Tibial nerve (tissue), 4 donors: ENCODE measurements at regions not wholly inside any gene's neighbourhood (a gene's known extent, or its start where the extent isn't known, plus 50 kb on each side); places are given as distances from the start of the nearest gene placed in this dataset.

ENCODE experiments used
- DNase-seq, 2 donors: peaks; one replicate each; pipeline ENCODE4 v3.0.0-alpha.2; 2019; ENCODE audit warnings: low spot score in 2 of 2
- H3K27ac ChIP-seq, 4 donors: fragments of 200-600 bp; sonication (generic) in 3 of 4; one replicate each; pipeline ENCODE4 v1.5.1; 2017 to 2019; ENCODE audit warnings: mild to moderate bottlenecking in 1 of 4
- H3K27me3 ChIP-seq, 2 donors: fragments of 200-600 bp; sonication (generic) in 1 of 2; one replicate each; pipeline versions ENCODE4 v1.5.1 to v1.6.0; 2017 to 2019
- H3K36me3 ChIP-seq, 3 donors: fragments of 200-600 bp; sonication (generic); one replicate each; pipeline ENCODE4 v1.5.1; 2018 to 2019
- H3K4me1 ChIP-seq, 4 donors: fragments of 200-600 bp; sonication (generic) in 3 of 4; one replicate each; pipeline ENCODE4 v1.5.1; 2017 to 2019
- H3K4me3 ChIP-seq, 4 donors: fragments of 200-600 bp; sonication (generic) in 3 of 4; one replicate each; pipeline ENCODE4 v1.5.1; 2017 to 2019; ENCODE audit warnings: mild to moderate bottlenecking in 1 of 4, moderate library complexity in 1 of 4
- H3K9me3 ChIP-seq, 4 donors: fragments of 200-600 bp; sonication (generic) in 3 of 4; one replicate each; pipeline ENCODE4 v1.5.1; 2017 to 2019
- CTCF ChIP-seq, 5 experiments: fragments of 200-600 bp in 3 of 5; fragments of 450-650 bp in 2 of 5; sonication (generic) in 3 of 5; IDR thresholded peaks; one replicate each; pipeline ENCODE4 v1.5.1; 2016 to 2019; ENCODE audit warnings: antibody characterized with exemption in 5 of 5, mild to moderate bottlenecking in 3 of 5, moderate library complexity in 2 of 5
- EP300 ChIP-seq, 2 donors: sonication (generic); formaldehyde crosslinking; IDR thresholded peaks; one replicate each; pipeline ENCODE4 v1.6.1; 2017; ENCODE audit warnings: antibody characterized with exemption in 2 of 2, mild to moderate bottlenecking in 1 of 2
- POLR2A ChIP-seq, 2 donors: fragments of 450-650 bp; IDR thresholded peaks; one replicate each; pipeline ENCODE4 v1.6.1; 2017; ENCODE audit warnings: antibody characterized with exemption in 2 of 2, mild to moderate bottlenecking in 2 of 2, moderate library complexity in 2 of 2
- WGBS, 2 donors: methylation state at CpG; one replicate each; pipeline ENCODE4 v1.1.5; 2018; 5-methylcytosine and 5-hydroxymethylcytosine counted together

DNA sequence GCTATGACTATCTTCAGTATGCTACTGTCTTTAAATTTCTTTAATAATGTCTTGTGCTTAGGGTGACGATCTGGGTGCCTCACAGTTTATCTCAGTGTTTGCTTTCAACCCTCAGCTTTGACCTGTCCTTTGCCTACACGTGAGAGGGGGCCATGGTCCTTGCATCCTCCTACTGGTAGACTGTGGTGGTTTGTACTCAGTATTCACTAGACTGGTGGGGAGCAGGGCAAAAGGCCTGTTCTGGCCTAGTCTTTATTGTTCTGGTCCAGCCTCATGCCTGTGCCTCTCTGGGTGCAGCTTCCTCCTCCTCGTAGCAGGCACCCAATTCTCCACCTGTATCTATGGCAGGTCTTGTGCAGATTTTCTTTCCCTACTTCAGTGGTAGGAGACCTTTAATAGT, 354.9 kb downstream of the CD109 start:
- TF ChIP-seq EP300 (IDR thresholded peaks at IDR 0.05) (no peak), CTCF (IDR thresholded peaks at IDR 0.05) (no peak), POLR2A (IDR thresholded peaks at IDR 0.05) (no peak)
- no peaks in the 10 kb centered on the region for H3K9me3 ChIP-seq
- H3K4me3 ChIP-seq: no peak overlapping the region
- no peaks in the 10 kb centered on the region for H3K36me3 ChIP-seq
- no peaks in the 10 kb centered on the region for H3K27me3 ChIP-seq
- DNase-seq: no peak
- no peak overlapping the region for H3K27ac ChIP-seq
- 52 to 71% methylated on average over 3 of the region's 3 CpGs for WGBS, 2 donors
- no peaks in the 10 kb centered on the region for H3K4me1 ChIP-seq

DNA sequence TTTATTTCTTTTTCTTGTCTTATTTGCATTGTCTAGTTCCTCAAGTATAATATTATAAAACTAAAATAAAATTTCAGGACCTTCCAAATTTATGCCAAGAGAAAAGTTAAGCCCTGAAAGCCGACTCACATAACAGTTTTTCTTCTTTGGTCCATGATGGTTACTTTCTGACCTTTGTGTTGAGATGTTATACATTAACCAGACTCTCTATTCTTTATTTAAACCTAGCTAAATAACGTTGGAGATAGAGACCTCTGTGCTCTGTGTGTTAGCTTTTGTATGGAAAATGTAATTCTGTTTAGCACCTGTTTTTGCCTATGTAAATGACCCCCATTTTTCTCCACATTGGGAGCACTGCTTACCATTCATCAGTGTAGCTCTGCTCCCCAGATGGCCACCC, 352.4 kb downstream of the CD109 start:
- Histone ChIP-seq H3K36me3 (no peaks in the 10 kb centered on the region), H3K4me1 (no peaks in the 10 kb centered on the region), H3K9me3 (no peaks in the 10 kb centered on the region), H3K27me3 (no peaks in the 10 kb centered on the region), H3K4me3 (no peak overlapping the region), H3K27ac (no peak overlapping the region)
- no peak for DNase-seq
- TF ChIP-seq EP300 (IDR thresholded peaks at IDR 0.05) (no peak), POLR2A (IDR thresholded peaks at IDR 0.05) (no peak), CTCF (IDR thresholded peaks at IDR 0.05) (no peak)
- 52 to 63% methylated on average over 2 of the region's 2 CpGs for WGBS, 2 donors

GRCh38 chr6:74044417-74045096, 348.6 kb downstream of the CD109 start:
- H3K36me3 ChIP-seq: no peaks in the 10 kb centered on the region
- H3K27ac ChIP-seq: no peak overlapping the region
- H3K9me3 ChIP-seq: peaks cover 0 to 3% (median 0%) of the 10 kb centered on the region in 4 donors
- no peaks in the 10 kb centered on the region for H3K4me1 ChIP-seq
- H3K4me3 ChIP-seq: no peak overlapping the region
- WGBS, 2 donors: 69 to 72% methylated on average over 3 of the region's 3 CpGs
- TF ChIP-seq POLR2A (IDR thresholded peaks at IDR 0.05): no peak
- TF ChIP-seq CTCF (IDR thresholded peaks at IDR 0.05): no peak
- TF ChIP-seq EP300 (IDR thresholded peaks at IDR 0.05): no peak
- H3K27me3 ChIP-seq: no peaks in the 10 kb centered on the region
- DNase-seq: no peak

- no peaks in the 10 kb centered on the region for H3K36me3 ChIP-seq
- H3K27ac ChIP-seq: no peak overlapping the region
- DNase-seq: no peak
- H3K27me3 ChIP-seq: no peaks in the 10 kb centered on the region
- WGBS, 2 donors: 77 to 92% methylated on average over 2 to 3 of the region's 3 CpGs
- TF ChIP-seq CTCF (IDR thresholded peaks at IDR 0.05): no peak
- no peak for TF ChIP-seq POLR2A (IDR thresholded peaks at IDR 0.05)
- H3K4me1 ChIP-seq: no peaks in the 10 kb centered on the region
- H3K4me3 ChIP-seq: no peak overlapping the region
- H3K9me3 ChIP-seq: peaks cover 0 to 3% (median 0%) of the 10 kb centered on the region in 4 donors
Observed at GRCh38 chr6:74041420-74041819, 345.4 kb downstream of the CD109 start.

DNA sequence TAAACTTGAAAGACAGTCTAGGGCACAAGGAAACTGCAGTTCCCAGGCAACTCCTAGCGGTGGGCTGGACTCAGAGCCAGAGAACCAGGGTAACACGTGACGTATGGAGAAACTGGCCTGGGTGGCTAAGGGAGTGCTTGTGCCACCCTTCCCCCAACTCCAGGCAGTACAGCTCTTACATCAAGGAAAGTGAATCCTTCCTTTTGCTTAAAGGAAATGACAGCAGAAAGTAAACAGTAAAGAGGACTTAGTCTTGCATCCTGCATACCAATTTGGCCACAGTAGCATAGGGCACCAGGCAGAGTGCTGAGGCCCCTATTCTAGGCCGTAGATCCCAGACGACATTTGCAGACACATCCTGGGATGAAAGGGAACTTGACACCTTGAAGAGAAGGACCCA, 322.8 kb downstream of the CD109 start:
- TF ChIP-seq POLR2A (IDR thresholded peaks at IDR 0.05): no peak
- no peak for TF ChIP-seq EP300 (IDR thresholded peaks at IDR 0.05)
- TF ChIP-seq CTCF (IDR thresholded peaks at IDR 0.05): no peak
- H3K27me3 ChIP-seq: no peaks in the 10 kb centered on the region
- 68 to 81% methylated on average over 5 of the region's 5 CpGs for WGBS, 2 donors
- H3K9me3 ChIP-seq: peaks cover 0 to 8% (median 0%) of the 10 kb centered on the region in 4 donors
- H3K36me3 ChIP-seq: no peaks in the 10 kb centered on the region
- H3K27ac ChIP-seq: no peak overlapping the region
- DNase-seq: no peak
- H3K4me1 ChIP-seq: no peaks in the 10 kb centered on the region
- no peak overlapping the region for H3K4me3 ChIP-seq
